ENCODE measurements at regions not wholly inside any gene's neighbourhood (a gene's known extent, or its start where the extent isn't known, plus 50 kb on each side); places are given as distances from the start of the nearest gene placed in this dataset.

DNA sequence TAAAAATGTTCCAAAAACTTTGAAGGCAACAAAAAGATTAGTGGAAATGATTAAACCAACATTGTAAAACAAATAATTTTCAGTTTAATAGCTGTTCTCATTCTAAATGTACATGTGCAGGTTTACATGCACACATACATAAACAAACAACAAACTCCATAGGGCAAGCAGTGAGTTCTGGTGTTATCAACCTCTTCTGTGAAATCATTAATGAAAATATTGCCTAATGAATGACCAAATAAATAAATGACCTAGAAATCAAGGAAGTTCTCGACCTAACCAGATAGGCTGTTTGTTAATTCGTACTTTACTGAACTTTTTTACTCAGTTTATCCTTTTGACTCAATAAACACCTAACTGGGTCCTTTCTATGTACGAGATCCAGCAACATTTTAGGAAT is 165.5 kb upstream of the RORB start:
- POLR2A ChIA-PET, result no interaction called here
- FAIRE-seq (no peak), DNase-seq (ENCODE audit: low read depth, low spot score) (no peak)
- Histone ChIP-seq H3K9me3 (replicated peaks; ENCODE audit: control insufficient read depth, insufficient read depth, low read length) (no peaks in the 10 kb centered on the region), H3K79me2 (ENCODE audit: control insufficient read depth, insufficient read depth, low read length) (no peaks in the 10 kb centered on the region), H3K9me1 (replicated peaks; ENCODE audit: control insufficient read depth, extremely low read depth, insufficient read depth, low read length) (no peaks in the 10 kb centered on the region), H3K9ac (replicated peaks; ENCODE audit: extremely low read depth, insufficient read depth, low read length) (no peak overlapping the region), H2AFZ (ENCODE audit: low read depth, low read length) (no peak overlapping the region), H3K36me3 (ENCODE audit: control insufficient read depth in 2 of 2, extremely low read depth in 1 of 2, insufficient read depth in 2 of 2, low read length in 2 of 2) (no peaks in the 10 kb centered on the region), H3K27me3 (ENCODE audit: control insufficient read depth in 2 of 2, insufficient read depth in 2 of 2, low read length in 2 of 2) (no peaks in the 10 kb centered on the region), H3K27ac (ENCODE audit: insufficient read depth, low read depth, low read length) (no peak overlapping the region), H3K4me2 (ENCODE audit: insufficient read depth, low read length) (no peak overlapping the region), H4K20me1 (replicated peaks; ENCODE audit: control insufficient read depth, extremely low read depth, insufficient read depth, low read length) (no peaks in the 10 kb centered on the region), H3K4me1 (ENCODE audit: control insufficient read depth, extremely low read depth, insufficient read depth, low read length) (no peaks in the 10 kb centered on the region), H3K4me3 (replicated peaks in 1 of 3; ENCODE audit: insufficient read depth in 1 of 3, low read depth in 1 of 3, low read length in 3 of 3) (no peak overlapping the region)
- CTCF ChIA-PET, result no interaction called here
- TF ChIP-seq, protein P1, sequence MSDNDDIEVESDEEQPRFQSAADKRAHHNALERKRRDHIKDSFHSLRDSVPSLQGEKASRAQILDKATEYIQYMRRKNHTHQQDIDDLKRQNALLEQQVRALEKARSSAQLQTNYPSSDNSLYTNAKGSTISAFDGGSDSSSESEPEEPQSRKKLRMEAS (IDR thresholded peaks at IDR 0.05; ENCODE audit: insufficient read depth, insufficient read length), result no peak
- TF ChIP-seq JUN (IDR thresholded peaks at IDR 0.05; ENCODE audit: borderline replicate concordance, insufficient read depth, insufficient read length, low read depth), result no peak
- TF ChIP-seq FOS (IDR thresholded peaks at IDR 0.05; ENCODE audit: borderline replicate concordance, insufficient read depth, low read length), result no peak
- TF ChIP-seq GATA2 (IDR thresholded peaks at IDR 0.05; ENCODE audit: insufficient read depth, insufficient read length, low read depth, low read length), result no peak
- TF ChIP-seq, protein P2, sequence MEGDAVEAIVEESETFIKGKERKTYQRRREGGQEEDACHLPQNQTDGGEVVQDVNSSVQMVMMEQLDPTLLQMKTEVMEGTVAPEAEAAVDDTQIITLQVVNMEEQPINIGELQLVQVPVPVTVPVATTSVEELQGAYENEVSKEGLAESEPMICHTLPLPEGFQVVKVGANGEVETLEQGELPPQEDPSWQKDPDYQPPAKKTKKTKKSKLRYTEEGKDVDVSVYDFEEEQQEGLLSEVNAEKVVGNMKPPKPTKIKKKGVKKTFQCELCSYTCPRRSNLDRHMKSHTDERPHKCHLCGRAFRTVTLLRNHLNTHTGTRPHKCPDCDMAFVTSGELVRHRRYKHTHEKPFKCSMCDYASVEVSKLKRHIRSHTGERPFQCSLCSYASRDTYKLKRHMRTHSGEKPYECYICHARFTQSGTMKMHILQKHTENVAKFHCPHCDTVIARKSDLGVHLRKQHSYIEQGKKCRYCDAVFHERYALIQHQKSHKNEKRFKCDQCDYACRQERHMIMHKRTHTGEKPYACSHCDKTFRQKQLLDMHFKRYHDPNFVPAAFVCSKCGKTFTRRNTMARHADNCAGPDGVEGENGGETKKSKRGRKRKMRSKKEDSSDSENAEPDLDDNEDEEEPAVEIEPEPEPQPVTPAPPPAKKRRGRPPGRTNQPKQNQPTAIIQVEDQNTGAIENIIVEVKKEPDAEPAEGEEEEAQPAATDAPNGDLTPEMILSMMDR (IDR thresholded peaks at IDR 0.05; ENCODE audit: extremely low read depth in 1 of 2, insufficient read depth in 1 of 2, low read depth in 1 of 2, low read length in 2 of 2), result no peak
- TF ChIP-seq POLR2AphosphoS5 (IDR thresholded peaks at IDR 0.05; ENCODE audit: insufficient read depth, low read depth, low read length), result no peak
- no peak for TF ChIP-seq POLR2A (IDR thresholded peaks at IDR 0.05; ENCODE audit: low read depth, low read length)
- no peak for TF ChIP-seq MYC (IDR thresholded peaks at IDR 0.05; ENCODE audit: low read depth, low read length)
- TF ChIP-seq EZH2 (IDR thresholded peaks at IDR 0.05; ENCODE audit: borderline replicate concordance, low read depth, low read length, severe bottlenecking), result no peak
- no TSS peak for BruUV-seq (replicated peaks)
- dilution Hi-C loops (cut with MboI; ENCODE audit: extremely low pct_ligation_motif_present, low sequenced_read_pairs) (no loop called here), intact Hi-C loops (cut with micrococcal nuclease) (no loop called here)

All from endothelial cell of umbilical vein (primary cell).